Peyer's patch (tissue), 4 donors: ENCODE measurements at regions not wholly inside any gene's neighbourhood (a gene's known extent, or its start where the extent isn't known, plus 50 kb on each side); places are given as distances from the start of the nearest gene placed in this dataset.

Source experiments
- CTCF ChIP-seq, 6 experiments: fragments of 450-650 bp in 4 of 6; fragments of 200-600 bp in 2 of 6; sonication (generic) in 1 of 6; IDR thresholded peaks; one replicate each; pipeline ENCODE4 v1.5.1; 2017 to 2019; ENCODE audit warnings: antibody characterized with exemption in 6 of 6, mild to moderate bottlenecking in 3 of 6, moderate library complexity in 1 of 6
- POLR2A ChIP-seq, 2 donors: fragments of 450-650 bp; IDR thresholded peaks; one replicate each; pipeline ENCODE4 v1.5.1; 2017; ENCODE audit warnings: antibody characterized with exemption in 2 of 2, mild to moderate bottlenecking in 2 of 2, moderate library complexity in 2 of 2

GRCh38 chr9:82922686-82923085 lies 140.3 kb downstream of the RASEF start:
- TF ChIP-seq CTCF (IDR thresholded peaks at IDR 0.05) (no peak), POLR2A (IDR thresholded peaks at IDR 0.05) (no peak)
